ENCODE measurements at regions not wholly inside any gene's neighbourhood (a gene's known extent, or its start where the extent isn't known, plus 50 kb on each side); places are given as distances from the start of the nearest gene placed in this dataset.

DNA sequence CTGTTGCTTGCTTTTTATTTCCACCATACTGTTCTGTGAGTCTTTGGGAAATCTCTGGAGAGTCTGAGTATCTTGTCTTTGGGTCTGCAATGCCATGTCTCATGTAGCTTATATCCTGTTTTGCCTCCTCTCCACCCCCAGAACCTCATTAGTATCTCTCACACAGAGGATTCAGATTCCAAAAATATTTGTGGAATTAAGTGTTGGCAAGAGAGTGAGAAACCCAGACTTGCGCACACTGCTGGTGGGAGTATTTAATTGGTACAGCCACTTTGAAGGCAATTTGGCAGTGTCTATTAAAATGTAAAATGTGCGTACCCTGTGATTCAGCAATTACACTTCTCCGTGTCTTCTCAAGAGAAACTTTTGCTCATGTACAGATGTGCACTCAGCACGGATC lies 68.6 kb downstream of the ZNF621 start:
- no peak for DNase-seq (ENCODE audit: low read depth)

GRCh38 chr3:40597441-40597840 lies 72.7 kb downstream of the ZNF621 start:
- no peak for DNase-seq (ENCODE audit: low read depth)

- DNase-seq (ENCODE audit: low read depth): no peak
Measured at GRCh38 chr3:40598338-40598737, 73.6 kb downstream of the ZNF621 start.

- DNase-seq (ENCODE audit: low read depth): no peak
Measured at GRCh38 chr3:40598962-40599361, 74.2 kb downstream of the ZNF621 start.

DNA sequence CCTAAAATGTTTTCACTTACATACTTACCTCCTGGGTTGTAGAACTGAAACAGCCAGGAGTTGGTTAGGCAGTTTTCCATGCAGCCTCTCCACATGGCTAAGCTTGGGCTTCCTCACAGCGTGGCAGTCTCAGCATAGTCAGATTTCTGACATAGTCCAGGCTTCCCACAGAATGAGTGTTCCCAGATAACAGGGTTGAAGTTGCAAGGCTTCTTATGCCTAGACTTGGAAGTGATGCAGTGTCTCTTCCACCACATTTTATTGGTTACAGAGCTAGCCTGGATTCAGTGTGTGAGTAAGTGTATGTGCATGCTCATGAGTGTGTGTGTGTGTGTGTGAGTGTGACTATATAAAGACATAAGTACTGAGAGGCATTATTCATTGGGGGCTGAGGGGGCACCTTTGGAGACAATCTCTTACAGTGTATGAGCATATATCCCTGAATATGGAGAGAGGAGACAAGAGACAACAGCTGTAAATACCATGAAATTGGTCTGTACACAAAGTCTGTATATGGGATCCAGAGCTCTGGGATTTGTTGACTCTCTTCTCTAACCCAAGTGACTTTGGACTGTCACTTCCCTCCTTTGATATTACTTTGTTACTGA lies 78.1 kb downstream of the ZNF621 start:
- DNase-seq (ENCODE audit: low read depth): no peak

GRCh38 chr3:40605960-40606359 lies 81.2 kb downstream of the ZNF621 start:
- no peak for DNase-seq (ENCODE audit: low read depth)

DNA sequence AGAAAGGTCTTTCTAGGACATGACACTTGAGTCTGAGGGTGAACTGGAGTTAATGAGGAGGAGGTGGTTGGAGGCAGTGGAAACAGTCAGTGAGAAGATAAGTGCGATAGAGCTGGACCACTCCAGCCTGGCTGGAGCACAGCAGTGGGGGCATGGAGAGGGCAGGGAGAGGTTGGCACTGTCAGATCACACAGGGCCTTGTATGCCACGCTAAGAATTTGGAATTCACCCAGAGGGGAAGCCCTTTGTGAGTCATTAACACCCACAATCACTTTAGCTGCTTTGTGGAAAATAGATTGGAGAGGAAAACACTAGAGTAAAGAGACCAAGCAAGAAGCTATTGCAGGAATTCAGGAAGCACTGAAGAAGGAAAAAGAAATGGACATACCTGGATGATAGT lies 83.3 kb downstream of the ZNF621 start:
- no peak for DNase-seq (ENCODE audit: low read depth)

- no peak for DNase-seq (ENCODE audit: low read depth)
Measured at GRCh38 chr3:40613306-40613705, 88.5 kb downstream of the ZNF621 start.

DNA sequence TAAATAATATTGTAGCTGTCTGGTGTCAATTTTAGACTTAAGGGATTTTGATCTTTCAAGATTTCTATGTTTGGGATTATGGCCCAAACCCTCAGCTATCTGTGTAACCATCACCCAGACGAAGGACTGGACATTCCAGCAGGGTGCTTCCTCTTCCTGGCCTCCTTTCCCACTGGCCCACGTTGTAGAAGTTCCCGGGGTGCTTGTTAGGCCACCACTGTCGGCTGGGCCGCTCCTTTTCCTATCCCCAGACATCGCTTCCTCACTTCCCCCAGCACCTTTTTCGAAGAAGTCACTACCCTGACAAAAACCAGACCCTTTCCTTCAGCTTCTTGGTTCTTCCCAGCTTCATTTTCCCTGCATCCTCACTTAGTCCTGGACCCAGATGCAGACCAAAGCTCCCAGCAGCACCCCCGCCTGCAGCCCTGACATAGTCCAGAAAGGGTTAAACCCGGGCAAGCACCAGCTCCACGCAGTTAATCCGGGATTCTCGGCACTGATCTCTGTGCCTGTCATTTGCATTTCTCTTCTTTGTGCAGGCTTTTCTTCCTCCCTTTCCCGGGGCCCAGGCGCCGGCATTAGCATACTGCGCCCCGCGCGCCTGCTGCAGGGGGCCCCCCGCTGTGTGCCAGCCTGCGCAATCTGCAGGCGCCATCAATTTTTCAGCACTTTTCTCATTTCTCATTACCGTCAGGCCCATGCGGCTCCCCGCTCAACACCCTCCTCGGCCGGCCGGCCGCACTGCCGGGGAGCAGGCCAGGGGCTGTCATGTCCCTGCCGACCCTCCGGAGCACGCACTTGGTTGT lies 90.6 kb downstream of the ZNF621 start:
- no peak for DNase-seq (ENCODE audit: low read depth)

DNA sequence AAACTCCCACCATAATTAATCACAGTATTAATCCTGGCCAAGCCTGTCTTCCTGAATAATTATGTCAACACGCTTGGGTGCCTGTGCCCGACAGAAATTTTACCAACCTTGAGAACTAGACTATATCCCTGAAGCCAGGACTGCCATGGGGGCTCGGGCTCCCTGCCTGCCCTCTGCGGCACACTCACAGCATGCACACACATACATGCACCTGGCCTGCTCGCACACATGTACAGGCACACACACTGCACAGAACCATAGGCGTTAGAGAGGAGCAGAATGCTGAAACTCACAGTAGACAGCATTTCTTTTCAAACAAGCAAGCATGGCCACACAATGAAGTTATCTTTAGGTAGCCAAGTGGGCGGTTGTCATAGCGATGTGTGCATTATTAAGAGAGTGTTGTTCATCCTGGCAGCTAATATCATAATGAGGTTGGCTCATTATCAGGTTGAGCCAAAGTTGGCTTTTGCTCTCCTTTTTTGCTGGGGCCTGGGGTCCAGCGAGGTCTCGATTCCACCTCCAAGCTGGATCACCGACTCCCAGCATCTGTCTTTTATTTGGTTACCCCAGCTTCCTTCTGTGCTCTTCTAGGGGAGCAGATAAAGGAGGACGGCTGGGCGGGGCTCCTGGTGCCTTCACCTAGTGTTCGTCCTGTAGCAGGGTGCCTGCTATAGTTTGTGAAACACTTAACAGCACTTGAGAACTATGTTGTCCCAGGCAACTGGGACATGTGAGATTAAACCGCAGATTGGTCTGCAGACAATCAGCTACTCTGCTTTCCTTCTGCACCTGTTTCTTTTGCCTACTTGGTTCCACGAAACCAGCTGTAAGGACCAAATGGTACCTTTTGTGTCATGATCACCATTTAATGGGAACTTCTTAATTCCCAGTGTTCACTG lies 91.4 kb downstream of the ZNF621 start:
- DNase-seq (ENCODE audit: low read depth): no peak

DNA sequence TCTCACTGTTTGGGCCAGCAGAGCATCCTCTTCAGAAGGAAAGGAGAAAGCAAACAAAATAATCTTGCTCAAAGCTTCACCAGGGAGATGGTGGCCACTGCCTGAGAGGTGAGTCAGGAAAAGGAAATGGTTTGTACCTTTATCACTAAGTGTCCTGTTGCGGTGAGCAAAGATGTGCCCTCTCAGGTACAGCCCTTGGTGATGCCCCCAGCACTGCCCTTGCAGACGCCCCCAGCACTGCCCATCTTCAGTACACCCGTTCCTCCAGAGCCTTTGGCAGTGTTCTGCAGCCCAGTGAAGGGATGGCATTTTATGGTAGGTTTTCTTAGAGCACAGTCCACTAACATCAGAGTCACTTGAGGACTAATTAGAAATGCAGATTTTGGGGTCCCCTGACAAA lies 92.3 kb downstream of the ZNF621 start:
- DNase-seq (ENCODE audit: low read depth): no peak

DNA sequence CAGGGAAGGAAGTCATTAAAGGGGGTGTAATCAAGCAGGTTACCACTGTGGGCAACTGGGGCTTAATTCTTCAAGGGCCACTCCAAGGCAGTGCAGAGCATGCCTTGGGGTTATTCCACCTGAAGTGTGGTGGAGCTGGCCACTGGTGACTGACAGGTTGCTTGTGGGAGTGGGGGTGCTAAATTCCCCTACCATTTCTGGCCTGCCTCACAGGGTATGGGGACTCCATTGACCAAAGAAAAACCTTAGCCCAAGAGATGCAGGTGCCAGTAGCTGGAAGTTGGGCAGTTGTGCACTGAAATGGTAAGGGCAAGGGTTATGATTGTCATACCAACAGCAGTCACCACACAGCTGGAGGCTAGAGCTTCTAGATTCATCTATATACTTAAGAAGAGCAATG lies 93.4 kb downstream of the ZNF621 start:
- DNase-seq (ENCODE audit: low read depth): no peak

DNA sequence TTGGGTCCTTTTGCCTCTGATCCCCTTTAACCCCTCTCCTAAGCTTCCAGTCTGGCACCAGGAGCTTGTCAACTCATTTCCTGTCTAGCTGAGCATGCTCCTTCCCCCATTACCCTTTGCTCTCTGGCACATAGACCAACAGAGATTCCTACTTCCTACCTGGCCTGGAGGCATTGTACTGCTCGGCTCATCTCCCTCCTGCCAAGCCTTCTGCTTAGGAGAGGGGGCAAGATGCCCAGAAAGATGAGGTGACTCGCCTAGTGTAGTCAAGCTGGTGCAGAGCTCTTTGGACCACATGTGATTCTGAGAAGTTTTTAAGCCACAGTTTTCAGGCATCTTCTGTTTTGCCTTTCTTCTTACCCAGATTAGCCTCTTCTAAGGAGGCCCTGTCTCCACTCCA lies 95.4 kb downstream of the ZNF621 start:
- DNase-seq (ENCODE audit: low read depth): no peak

DNA sequence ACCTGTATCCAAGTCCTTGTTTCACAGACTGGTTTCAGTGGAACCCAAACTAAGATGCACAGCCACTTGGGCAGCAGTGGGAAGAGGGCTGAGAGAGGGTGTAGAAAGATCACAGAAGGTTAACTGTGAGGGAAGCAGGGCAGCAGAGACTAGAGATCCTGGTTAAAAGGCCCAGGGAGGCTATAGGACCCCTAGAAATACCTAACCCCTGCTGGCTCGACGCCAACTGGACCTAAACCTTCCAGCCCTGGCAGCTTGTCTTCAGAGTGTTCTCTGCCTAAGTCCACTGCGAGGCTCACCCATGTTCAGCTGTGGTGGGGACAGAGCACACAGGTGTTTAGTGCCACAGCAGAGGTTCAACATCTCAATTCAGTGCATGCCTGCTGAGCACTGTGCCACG lies 96.5 kb downstream of the ZNF621 start:
- no peak for DNase-seq (ENCODE audit: low read depth)

DNA sequence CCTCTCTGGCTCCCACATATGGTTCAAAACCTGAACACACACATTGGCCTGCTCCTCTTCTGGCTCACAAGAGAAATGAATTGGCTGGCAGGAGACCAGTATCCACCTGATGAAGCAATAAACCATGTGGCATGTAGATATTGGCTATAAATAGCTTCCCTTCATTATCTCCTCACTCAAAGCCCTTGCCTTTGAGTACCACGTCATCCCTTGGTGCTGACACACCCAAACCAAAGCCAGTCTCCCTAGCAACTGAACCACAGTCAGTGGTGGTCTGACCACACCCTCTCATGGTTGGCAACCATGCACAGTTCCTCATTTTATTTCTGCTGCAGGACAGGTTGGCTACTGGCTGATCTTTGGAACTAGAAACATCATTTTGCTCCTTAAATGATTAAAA lies 98.8 kb downstream of the ZNF621 start:
- DNase-seq (ENCODE audit: low read depth): peak; percentile 8

GRCh38 chr3:40624189-40624769 lies 99.5 kb downstream of the ZNF621 start:
- no peak for DNase-seq (ENCODE audit: low read depth)

- no peak for DNase-seq (ENCODE audit: low read depth)
Measured at GRCh38 chr3:40627095-40627494, 102.3 kb downstream of the ZNF621 start.

DNA sequence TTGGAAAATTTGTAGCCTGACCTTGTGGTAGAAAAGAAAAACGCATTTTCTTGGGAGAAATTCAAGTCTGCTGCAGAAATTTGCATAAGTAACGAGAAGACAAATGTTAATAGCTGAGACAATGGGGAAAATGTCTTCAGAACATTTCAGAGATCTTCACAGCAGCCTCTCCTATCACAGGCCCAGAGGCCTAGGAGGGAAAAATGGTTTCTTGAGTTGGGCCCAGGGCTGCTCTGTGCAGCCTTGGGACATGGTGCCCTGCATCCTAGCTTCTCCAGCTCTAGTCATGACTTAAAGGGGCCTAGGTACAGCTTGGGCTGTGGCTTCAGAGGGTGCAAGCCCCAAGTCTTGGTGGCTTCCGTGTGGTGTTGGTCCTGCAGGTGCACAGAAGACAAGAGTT lies 104.2 kb downstream of the ZNF621 start:
- no peak for DNase-seq (ENCODE audit: low read depth)

GRCh38 chr3:40631341-40631995 lies 106.7 kb downstream of the ZNF621 start:
- no peak for DNase-seq (ENCODE audit: low read depth)

- no peak for DNase-seq (ENCODE audit: low read depth)
Measured at GRCh38 chr3:40637906-40638305, 113.1 kb downstream of the ZNF621 start.

GRCh38 chr3:40639006-40639405 lies 114.2 kb downstream of the ZNF621 start:
- no peak for DNase-seq (ENCODE audit: low read depth)

DNA sequence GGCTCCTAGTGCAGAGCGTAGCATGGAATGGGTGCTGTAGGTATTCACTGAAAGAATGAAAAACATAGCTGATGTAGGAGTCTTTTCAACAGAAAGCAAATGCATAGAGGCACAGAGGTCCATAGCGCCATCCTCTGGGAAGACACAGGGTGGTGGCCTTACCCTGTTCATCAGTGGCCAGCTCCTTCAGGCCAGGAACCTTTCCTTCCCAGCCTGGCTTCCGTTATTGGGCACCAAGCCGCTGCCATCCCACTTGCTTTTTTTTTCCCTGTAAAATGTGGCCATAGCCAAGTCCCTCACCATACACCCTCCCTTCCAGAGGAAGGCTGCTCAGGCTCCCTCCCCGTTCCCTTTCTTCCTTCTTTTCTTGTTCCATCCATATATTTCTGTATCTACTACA lies 118.1 kb downstream of the ZNF621 start:
- no peak for DNase-seq (ENCODE audit: low read depth)
